HG02943 (cell line): ENCODE measurements at regions not wholly inside any gene's neighbourhood (a gene's known extent, or its start where the extent isn't known, plus 50 kb on each side); places are given as distances from the start of the nearest gene placed in this dataset.
"Not testable (repeated sequence)": the region's sequence is repeated elsewhere in the genome, so short reads cannot be mapped to it uniquely, and the experiment has no call there.

Source experiments
- ATAC-seq: cut with Tn5 transposase; IDR thresholded peaks from one replicate; pipeline ENCODE4 v1.9.1; 2021; ENCODE audit warnings: mild to moderate bottlenecking, low read depth, moderate library complexity; ENCODE audit not compliant: unreplicated experiment

- ATAC-seq = not testable (repeated sequence)
These were observed 181.2 kb downstream of the CD47 start for GRCh38 chr3:107909583-107909982.

- ATAC-seq = no peak
These were observed 182.8 kb downstream of the CD47 start for GRCh38 chr3:107907996-107908395.

- ATAC-seq = no peak
These were observed 186.2 kb downstream of the CD47 start for GRCh38 chr3:107904536-107905066.

- no peak for ATAC-seq
These were observed 190.7 kb downstream of the CD47 start for GRCh38 chr3:107899990-107900651.

GRCh38 chr3:107897471-107898061 is 193.3 kb downstream of the CD47 start:
- no peak for ATAC-seq

GRCh38 chr3:107894998-107895397 is 195.8 kb downstream of the CD47 start:
- ATAC-seq = no peak

GRCh38 chr3:107892955-107893624 is 197.7 kb downstream of the CD47 start:
- ATAC-seq = no peak

GRCh38 chr3:107884719-107885460 is 205.9 kb downstream of the CD47 start:
- no peak for ATAC-seq

- no peak for ATAC-seq
These were observed 206.8 kb downstream of the CD47 start for GRCh38 chr3:107884028-107884427.

GRCh38 chr3:107882881-107883280 is 207.9 kb downstream of the CD47 start:
- ATAC-seq = no peak

GRCh38 chr3:107882261-107882660 is 208.6 kb downstream of the CD47 start:
- ATAC-seq = no peak

- ATAC-seq = no peak
These were observed 209.3 kb downstream of the CD47 start for GRCh38 chr3:107881509-107881908.

GRCh38 chr3:107880702-107881101 is 210.1 kb downstream of the CD47 start:
- ATAC-seq = no peak

- ATAC-seq = no peak
These were observed 212.9 kb downstream of the CD47 start for GRCh38 chr3:107877936-107878335.

GRCh38 chr3:107870943-107871638 is 219.7 kb downstream of the CD47 start:
- no peak for ATAC-seq

GRCh38 chr3:107870096-107870495 is 220.7 kb downstream of the CD47 start:
- no peak for ATAC-seq

- no peak for ATAC-seq
These were observed 222.4 kb downstream of the CD47 start for GRCh38 chr3:107868449-107868848.

- ATAC-seq = peak; percentile 67
These were observed 228.9 kb downstream of the CD47 start for GRCh38 chr3:107861904-107862303.

GRCh38 chr3:107861422-107861821 is 229.4 kb downstream of the CD47 start:
- no peak for ATAC-seq
